GM23338 (cell line): ENCODE measurements at regions not wholly inside any gene's neighbourhood (a gene's known extent, or its start where the extent isn't known, plus 50 kb on each side); places are given as distances from the start of the nearest gene placed in this dataset.

Experiments used
- ATAC-seq: fragments of 200-7000 bp; cut with Tn5 transposase; 3 replicates; pipeline ENCODE4 v1.9.1; 2020
- DNase-seq: peaks from one replicate; pipeline ENCODE4 v3.0.0-alpha.2; 2015; ENCODE audit warnings: low spot score
- H2AFZ ChIP-seq: fragments of 200-600 bp; sonication (generic); 2 replicates; pipeline ENCODE4 v1.8.0; 2016; ENCODE audit warnings: antibody characterized with exemption, mild to moderate bottlenecking, moderate library complexity
- H3F3A ChIP-seq: fragments of 200-600 bp; sonication (generic); replicated peaks from 2 replicates; pipeline ENCODE4 v1.8.0; 2017; ENCODE audit warnings: antibody characterized with exemption, mixed run types, low read depth
- H3K27ac ChIP-seq: fragments of 200-600 bp; sonication (generic); 2 replicates; pipeline ENCODE4 v1.6.1; 2016; ENCODE audit warnings: low read depth
- H3K27me3 ChIP-seq: fragments of 200-600 bp; sonication (generic); 2 replicates; pipeline ENCODE4 v1.8.0; 2016; ENCODE audit warnings: mild to moderate bottlenecking, mixed run types, moderate library complexity; ENCODE audit not compliant: insufficient read depth
- H3K36me3 ChIP-seq: fragments of 200-600 bp; sonication (generic); 2 replicates; pipeline ENCODE4 v1.8.0; 2016; ENCODE audit warnings: mild to moderate bottlenecking; ENCODE audit not compliant: insufficient read depth
- H3K4me1 ChIP-seq: fragments of 200-600 bp; sonication (generic); 2 replicates; pipeline ENCODE4 v1.8.0; 2016; ENCODE audit warnings: mild to moderate bottlenecking, moderate library complexity; ENCODE audit not compliant: insufficient read depth
- H3K4me2 ChIP-seq: fragments of 200-600 bp; sonication (generic); 2 replicates; pipeline ENCODE4 v1.7.1; 2017; ENCODE audit warnings: mixed run types
- H3K4me3 ChIP-seq: fragments of 200-600 bp; sonication (generic); 2 replicates; pipeline ENCODE4 v1.6.1; 2016; ENCODE audit warnings: mixed run types
- H3K79me2 ChIP-seq: fragments of 200-600 bp; sonication (generic); replicated peaks from 2 replicates; pipeline ENCODE4 v1.8.0; 2017; ENCODE audit warnings: mild to moderate bottlenecking; ENCODE audit not compliant: insufficient read depth
- H3K9me2 ChIP-seq: fragments of 200-600 bp; sonication (generic); 2 replicates; pipeline ENCODE4 v1.8.0; 2017; ENCODE audit not compliant: insufficient read depth
- H4K20me1 ChIP-seq: fragments of 200-600 bp; sonication (generic); replicated peaks from 2 replicates; pipeline ENCODE4 v1.8.0; 2017; ENCODE audit warnings: mild to moderate bottlenecking; ENCODE audit not compliant: insufficient read depth
- H3K27ac Mint-ChIP-seq: 2 replicates; pipeline ENCODE4 v1.8.0; 2020; ENCODE audit warnings: inconsistent platforms, mild to moderate bottlenecking, moderate library complexity, mixed read lengths
- H3K27me3 Mint-ChIP-seq: 3 replicates; pipeline ENCODE4 v1.8.0; 2022; ENCODE audit warnings: low read depth, mild to moderate bottlenecking, moderate library complexity, mixed read lengths, inconsistent platforms; ENCODE audit not compliant: insufficient read depth, poor library complexity
- H3K36me3 Mint-ChIP-seq: 3 replicates; pipeline ENCODE4 v1.8.0; 2021; ENCODE audit warnings: low read depth, mild to moderate bottlenecking, inconsistent platforms, moderate library complexity, mixed read lengths
- H3K4me1 Mint-ChIP-seq: 3 replicates; pipeline ENCODE4 v1.8.0; 2020; ENCODE audit warnings: mild to moderate bottlenecking, inconsistent platforms, mixed read lengths
- H3K4me3 Mint-ChIP-seq: 3 replicates; pipeline ENCODE4 v1.8.0; 2021; ENCODE audit warnings: moderate library complexity, mild to moderate bottlenecking, inconsistent platforms, mixed read lengths
- H3K9me3 Mint-ChIP-seq: 3 replicates; pipeline ENCODE4 v1.8.0; 2020; ENCODE audit warnings: moderate library complexity, mild to moderate bottlenecking, inconsistent platforms, mixed read lengths
- CREB1 ChIP-seq: fragments of 250-450 bp; sonication (Bioruptor Pico); IDR thresholded peaks from 2 replicates; pipeline ENCODE4 v1.5.0; 2020; ENCODE audit warnings: low read depth, mild to moderate bottlenecking, moderate library complexity
- CTCF ChIP-seq, 2 experiments: fragments of 200-600 bp in 1 of 2; sonication (generic) in 1 of 2; conservative IDR thresholded peaks; 2 replicates each; pipeline versions ENCODE4 v1.5.1 to v1.6.1; 2016 to 2017; ENCODE audit warnings: antibody characterized with exemption in 2 of 2, low read depth in 2 of 2, mild to moderate bottlenecking in 2 of 2, moderate library complexity in 1 of 2
- ETS1 ChIP-seq: IDR thresholded peaks from 2 replicates; pipeline ENCODE4 v1.6.1; 2016; ENCODE audit warnings: antibody characterized with exemption
- EZH2 ChIP-seq: fragments of 200-600 bp; sonication (generic); IDR thresholded peaks from one replicate; pipeline ENCODE4 v1.8.0; 2017; ENCODE audit warnings: antibody characterized with exemption, mild to moderate bottlenecking, low read depth; ENCODE audit not compliant: unreplicated experiment
- EZH2phosphoT487 ChIP-seq: fragments of 200-600 bp; sonication (generic); IDR thresholded peaks from one replicate; pipeline ENCODE4 v1.8.1; 2018; ENCODE audit warnings: antibody characterized with exemption; ENCODE audit not compliant: unreplicated experiment
- JUNB ChIP-seq: IDR thresholded peaks from one replicate; pipeline ENCODE4 v1.6.1; 2016; ENCODE audit warnings: antibody characterized with exemption; ENCODE audit not compliant: unreplicated experiment
- NANOG ChIP-seq: IDR thresholded peaks from 2 replicates; pipeline ENCODE4 v1.6.1; 2016; ENCODE audit warnings: antibody characterized with exemption, borderline replicate concordance
- POLR2AphosphoS5 ChIP-seq: IDR thresholded peaks from 2 replicates; pipeline ENCODE4 v1.6.1; 2016; ENCODE audit warnings: antibody characterized with exemption, low read depth
- REST ChIP-seq: IDR thresholded peaks from one replicate; pipeline ENCODE4 v1.6.1; 2018; ENCODE audit warnings: antibody characterized with exemption; ENCODE audit not compliant: unreplicated experiment
- ZNF114 ChIP-seq: fragments of 250-450 bp; sonication (Bioruptor Pico); IDR thresholded peaks from 2 replicates; pipeline ENCODE4 v1.5.0; 2020; ENCODE audit warnings: mild to moderate bottlenecking, moderate library complexity
- ZNF331 ChIP-seq: fragments of 250-450 bp; sonication (Bioruptor Pico); IDR thresholded peaks from 2 replicates; pipeline ENCODE4 v1.5.0; 2020; ENCODE audit warnings: low read depth, mild to moderate bottlenecking, moderate library complexity
- ZNF462 ChIP-seq: fragments of 250-450 bp; sonication (Bioruptor Pico); IDR thresholded peaks from 2 replicates; pipeline ENCODE4 v1.5.0; 2020; ENCODE audit warnings: mild to moderate bottlenecking, moderate library complexity

DNA sequence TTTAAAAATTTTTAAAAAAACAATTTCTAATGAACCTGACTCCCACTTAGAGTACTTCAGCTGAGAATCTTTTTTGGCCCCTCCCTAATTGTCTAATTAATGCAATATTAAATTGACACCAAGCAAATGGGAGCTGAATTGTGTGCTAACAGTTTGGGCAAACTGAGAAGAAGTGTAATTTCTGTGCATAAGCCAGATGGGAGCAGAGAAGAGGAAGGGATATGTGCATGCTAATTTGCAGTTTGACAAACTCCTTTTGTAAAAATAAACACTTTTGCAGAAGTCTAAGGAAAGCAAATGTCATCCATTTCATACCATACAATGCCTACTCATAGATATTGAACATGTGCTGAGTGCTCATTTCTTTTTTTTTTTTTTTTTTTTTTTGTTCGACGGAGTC lies 332.0 kb downstream of the CYRIA start:
- H3K4me1 Mint-ChIP-seq: peaks cover 34% of the 10 kb centered on the region
- H3K27ac ChIP-seq: no peak overlapping the region
- DNase-seq (no peak), ATAC-seq (no peak)
- no peak for TF ChIP-seq CTCF (conservative IDR thresholded peaks at IDR 0.05; ENCODE audit: low read depth in 2 of 2)
- no peak for TF ChIP-seq REST
- TF ChIP-seq JUNB: no peak
- no peak for TF ChIP-seq ETS1
- TF ChIP-seq ZNF462 (CRISPR knock-in tag): no peak
- no peak for TF ChIP-seq NANOG
- no peak for TF ChIP-seq ZNF331 (CRISPR knock-in tag)
- no peak for TF ChIP-seq EZH2phosphoT487
- no peak for TF ChIP-seq POLR2AphosphoS5
- TF ChIP-seq EZH2: no peak
- TF ChIP-seq CREB1 (CRISPR knock-in tag): no peak
- no peak for TF ChIP-seq ZNF114 (CRISPR knock-in tag)
- H3K79me2 ChIP-seq: no peaks in the 10 kb centered on the region
- no peak overlapping the region for H2AFZ ChIP-seq
- H3K36me3 Mint-ChIP-seq: peaks cover 5% of the 10 kb centered on the region; the same call in 1 of the 3 replicates
- peaks cover 4% of the 10 kb centered on the region; the same call in 1 of the 3 replicates for H3K9me3 Mint-ChIP-seq
- H3K27me3 ChIP-seq: peaks cover 4% of the 10 kb centered on the region; the same call in 1 of the 2 replicates
- no peak overlapping the region for H3K4me3 Mint-ChIP-seq
- H3K4me3 ChIP-seq: no peak overlapping the region
- H4K20me1 ChIP-seq: no peaks in the 10 kb centered on the region
- peaks cover 3% of the 10 kb centered on the region for H3K27me3 Mint-ChIP-seq
- H3F3A ChIP-seq: no peaks in the 10 kb centered on the region
- no peak overlapping the region for H3K4me2 ChIP-seq
- peaks cover 32% of the 10 kb centered on the region for H3K4me1 ChIP-seq
- no peak overlapping the region for H3K27ac Mint-ChIP-seq
- no peaks in the 10 kb centered on the region for H3K36me3 ChIP-seq
- 0 out of 2 replicates have a peak, but pooled peaks cover 5% of the 10 kb centered on the region for H3K9me2 ChIP-seq
